OCI-LY3 (cell line): ENCODE measurements at regions not wholly inside any gene's neighbourhood (a gene's known extent, or its start where the extent isn't known, plus 50 kb on each side); places are given as distances from the start of the nearest gene placed in this dataset.

Source experiments
- CTCF ChIP-seq: fragments of 200-600, 300-600 bp; sonication (generic); IDR thresholded peaks from 2 replicates; pipeline ENCODE4 v1.5.1; 2014; ENCODE audit warnings: antibody characterized with exemption, low read length, low read depth
- EZH2phosphoT487 ChIP-seq: fragments of 200-600 bp; shearing (Covaris generic); IDR thresholded peaks from 2 replicates; pipeline ENCODE4 v1.6.1; 2018; ENCODE audit warnings: antibody characterized with exemption, mixed run types, low read depth

- TF ChIP-seq CTCF = no peak
- no peak for TF ChIP-seq EZH2phosphoT487
Measured at GRCh38 chr1:208418667-208419066, 174.5 kb upstream of the PLXNA2 start.
